Testis (tissue), 2 donors: ENCODE measurements at regions not wholly inside any gene's neighbourhood (a gene's known extent, or its start where the extent isn't known, plus 50 kb on each side); places are given as distances from the start of the nearest gene placed in this dataset.

Experiments used
- CTCF ChIP-seq, 3 experiments: fragments of 450-650 bp in 2 of 3; fragments of 200-600 bp in 1 of 3; sonication (generic) in 1 of 3; IDR thresholded peaks; one replicate each; pipeline ENCODE4 v1.5.1; 2016 to 2019; ENCODE audit warnings: antibody characterized with exemption in 3 of 3, mild to moderate bottlenecking in 2 of 3, moderate library complexity in 1 of 3
- POLR2A ChIP-seq: fragments of 450-650 bp; IDR thresholded peaks from one replicate; pipeline ENCODE4 v1.6.1; 2017; ENCODE audit warnings: antibody characterized with exemption, mild to moderate bottlenecking, moderate library complexity

GRCh38 chr3:67832817-67833216 lies 178.4 kb upstream of the SUCLG2 start:
- TF ChIP-seq CTCF (IDR thresholded peaks at IDR 0.05) (no peak), POLR2A (no peak)
